RWPE2 (cell line): ENCODE measurements at regions not wholly inside any gene's neighbourhood (a gene's known extent, or its start where the extent isn't known, plus 50 kb on each side); places are given as distances from the start of the nearest gene placed in this dataset.

Source experiments
- ATAC-seq: fragments of 200-7000 bp; cut with Tn5 transposase; 3 replicates; pipeline ENCODE4 v1.9.1; 2021; ENCODE audit warnings: low read depth
- DNase-seq: peaks from one replicate; pipeline ENCODE4 v3.0.0-alpha.2; 2020; ENCODE audit warnings: low spot score
- H3K27ac ChIP-seq: fragments of 450-650 bp; 2 replicates; pipeline ENCODE4 v1.5.1; 2017; ENCODE audit warnings: mild to moderate bottlenecking; ENCODE audit not compliant: poor library complexity, severe bottlenecking
- H3K27me3 ChIP-seq: fragments of 250-450 bp; sonication (Bioruptor Pico); 2 replicates; pipeline ENCODE4 v1.5.1; 2021; ENCODE audit warnings: mild to moderate bottlenecking, moderate library complexity; ENCODE audit not compliant: insufficient read depth, poor library complexity, severe bottlenecking
- H3K36me3 ChIP-seq: fragments of 250-450 bp; sonication (Bioruptor Pico); 2 replicates; pipeline ENCODE4 v1.5.1; 2020; ENCODE audit warnings: low read depth, mild to moderate bottlenecking, moderate library complexity
- H3K4me1 ChIP-seq: fragments of 250-450 bp; sonication (Bioruptor Pico); 2 replicates; pipeline ENCODE4 v1.5.1; 2021; ENCODE audit warnings: mild to moderate bottlenecking, moderate library complexity; ENCODE audit not compliant: insufficient read depth, poor library complexity, severe bottlenecking
- H3K4me3 ChIP-seq: fragments of 250-450 bp; sonication (Bioruptor Pico); 2 replicates; pipeline ENCODE4 v1.5.1; 2021; ENCODE audit warnings: mild to moderate bottlenecking, moderate library complexity; ENCODE audit not compliant: severe bottlenecking
- H3K9me3 ChIP-seq: fragments of 250-450 bp; sonication (Bioruptor Pico); 2 replicates; pipeline ENCODE4 v1.5.1; 2021; ENCODE audit warnings: mild to moderate bottlenecking, moderate library complexity; ENCODE audit not compliant: severe bottlenecking
- TF ChIP-seq, protein P1 (sequence below): fragments of 450-650 bp; IDR thresholded peaks from one replicate; pipeline ENCODE4 v1.5.1; 2017; ENCODE audit warnings: mild to moderate bottlenecking, moderate library complexity; ENCODE audit not compliant: poor library complexity, severe bottlenecking

DNA sequence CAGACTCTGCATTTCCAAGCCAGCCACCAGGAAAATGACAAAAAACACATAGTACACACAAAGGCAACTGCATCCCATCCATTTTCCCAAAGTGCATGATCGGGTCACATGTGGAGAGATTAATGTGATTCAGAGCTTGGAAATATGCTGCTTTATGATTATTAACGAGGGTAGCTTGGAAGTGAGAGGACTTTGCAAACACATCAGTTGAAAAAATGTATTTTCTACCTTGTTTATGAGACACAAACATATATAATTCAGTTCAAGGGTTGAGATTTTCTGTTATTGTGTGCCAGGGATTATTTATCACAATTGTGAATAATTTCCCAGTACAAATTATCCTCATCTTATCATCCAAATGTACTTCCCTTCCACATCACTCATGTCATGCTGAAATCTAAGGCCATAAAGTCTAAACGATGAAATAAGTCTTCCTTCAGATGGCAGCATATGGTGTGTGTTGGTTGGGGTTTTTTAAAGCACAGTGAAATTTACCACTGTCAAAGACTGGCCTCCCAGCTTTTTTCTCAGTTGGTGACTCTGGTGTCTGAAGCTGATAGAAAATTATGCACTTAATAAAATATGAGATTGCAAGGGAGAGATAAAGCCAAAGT lies 104.7 kb upstream of the ADAMTS18 start:
- no peaks in the 10 kb centered on the region for H3K36me3 ChIP-seq
- ATAC-seq, result no peak
- TF ChIP-seq, protein P1, sequence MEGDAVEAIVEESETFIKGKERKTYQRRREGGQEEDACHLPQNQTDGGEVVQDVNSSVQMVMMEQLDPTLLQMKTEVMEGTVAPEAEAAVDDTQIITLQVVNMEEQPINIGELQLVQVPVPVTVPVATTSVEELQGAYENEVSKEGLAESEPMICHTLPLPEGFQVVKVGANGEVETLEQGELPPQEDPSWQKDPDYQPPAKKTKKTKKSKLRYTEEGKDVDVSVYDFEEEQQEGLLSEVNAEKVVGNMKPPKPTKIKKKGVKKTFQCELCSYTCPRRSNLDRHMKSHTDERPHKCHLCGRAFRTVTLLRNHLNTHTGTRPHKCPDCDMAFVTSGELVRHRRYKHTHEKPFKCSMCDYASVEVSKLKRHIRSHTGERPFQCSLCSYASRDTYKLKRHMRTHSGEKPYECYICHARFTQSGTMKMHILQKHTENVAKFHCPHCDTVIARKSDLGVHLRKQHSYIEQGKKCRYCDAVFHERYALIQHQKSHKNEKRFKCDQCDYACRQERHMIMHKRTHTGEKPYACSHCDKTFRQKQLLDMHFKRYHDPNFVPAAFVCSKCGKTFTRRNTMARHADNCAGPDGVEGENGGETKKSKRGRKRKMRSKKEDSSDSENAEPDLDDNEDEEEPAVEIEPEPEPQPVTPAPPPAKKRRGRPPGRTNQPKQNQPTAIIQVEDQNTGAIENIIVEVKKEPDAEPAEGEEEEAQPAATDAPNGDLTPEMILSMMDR, result no peak

DNA sequence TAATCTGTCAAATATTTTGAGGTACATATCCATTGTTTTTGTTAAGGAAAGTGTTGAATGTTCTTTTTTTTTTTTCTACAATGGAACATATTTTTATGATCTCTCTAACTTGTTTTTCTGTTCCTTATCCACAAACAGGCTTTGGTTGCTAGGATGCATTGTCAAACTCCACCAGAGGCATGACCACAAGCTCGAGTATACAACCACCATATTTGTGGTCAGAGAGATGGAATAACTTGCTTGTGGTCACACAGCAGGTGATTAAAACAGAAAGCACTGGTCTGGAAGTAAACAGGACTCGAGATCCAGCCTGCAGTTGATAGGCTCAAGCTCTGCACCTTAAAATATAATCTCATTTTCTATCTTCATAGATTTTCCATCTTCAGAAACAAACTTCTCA lies 105.8 kb upstream of the ADAMTS18 start:
- no peak for ATAC-seq

More for the DNA sequence above, 104.7 kb upstream of the ADAMTS18 start:
- Histone ChIP-seq H3K27ac (no peak overlapping the region), H3K4me3 (no peak overlapping the region), H3K4me1 (no peaks in the 10 kb centered on the region), H3K27me3 (peaks cover 5% of the 10 kb centered on the region), H3K9me3 (no peaks in the 10 kb centered on the region)
- DNase-seq, result no peak

DNA sequence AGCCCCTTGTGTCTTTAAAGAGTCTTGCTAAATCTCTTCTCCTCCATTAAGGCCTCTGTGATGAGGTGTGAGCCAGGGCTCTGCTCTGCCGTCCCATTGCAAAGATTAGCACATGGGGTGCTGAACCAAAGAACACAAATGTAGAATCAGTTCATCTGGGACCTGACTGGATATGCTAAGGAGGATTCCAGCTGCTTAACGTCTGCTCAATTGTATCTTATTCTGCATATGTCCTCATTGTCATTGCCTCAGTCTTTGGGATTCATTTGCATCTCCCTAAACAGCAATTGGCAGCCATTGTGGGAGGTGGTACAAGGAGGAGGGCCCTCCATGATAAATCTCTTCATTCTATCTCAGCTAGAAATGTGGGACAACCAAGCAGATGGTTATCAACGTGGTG lies 106.3 kb upstream of the ADAMTS18 start:
- H3K27ac ChIP-seq, result no peak overlapping the region
- TF ChIP-seq, protein P1, result no peak
- no peaks in the 10 kb centered on the region for H3K36me3 ChIP-seq
- H3K27me3 ChIP-seq, result peaks cover 9% of the 10 kb centered on the region
- H3K4me1 ChIP-seq, result no peaks in the 10 kb centered on the region
- no peak for ATAC-seq
- H3K9me3 ChIP-seq, result no peaks in the 10 kb centered on the region
- no peak for DNase-seq
- H3K4me3 ChIP-seq, result no peak overlapping the region

More for the DNA sequence above, 105.8 kb upstream of the ADAMTS18 start:
- no peak overlapping the region for H3K27ac ChIP-seq
- H3K9me3 ChIP-seq, result no peaks in the 10 kb centered on the region
- peaks cover 9% of the 10 kb centered on the region for H3K27me3 ChIP-seq
- no peaks in the 10 kb centered on the region for H3K4me1 ChIP-seq
- DNase-seq, result no peak
- H3K36me3 ChIP-seq, result no peaks in the 10 kb centered on the region
- no peak overlapping the region for H3K4me3 ChIP-seq
- TF ChIP-seq, protein P1, result no peak

DNA sequence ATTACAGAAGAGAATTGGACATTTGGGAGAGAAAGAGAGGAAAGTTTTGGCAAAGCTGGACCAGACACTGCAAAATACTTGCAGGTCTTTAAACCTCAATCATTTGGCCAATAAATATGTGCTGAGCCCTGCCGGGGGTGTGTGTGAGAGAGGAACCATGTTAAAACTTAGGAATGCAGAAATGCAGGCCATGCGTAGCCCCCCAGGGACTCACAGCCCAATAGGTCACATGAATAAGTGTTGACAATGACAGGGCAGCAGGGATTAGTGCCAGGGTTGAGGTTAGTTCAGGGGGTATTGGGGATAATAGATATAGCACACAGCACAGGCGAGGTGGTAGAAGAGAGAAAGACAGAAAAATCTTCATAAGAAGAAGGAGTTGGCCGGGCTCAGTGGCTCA lies 113.3 kb upstream of the ADAMTS18 start:
- Histone ChIP-seq H3K27me3 (peaks cover 9% of the 10 kb centered on the region), H3K9me3 (no peaks in the 10 kb centered on the region), H3K27ac (no peak overlapping the region), H3K36me3 (no peaks in the 10 kb centered on the region), H3K4me1 (no peaks in the 10 kb centered on the region), H3K4me3 (no peak overlapping the region)
- no peak for DNase-seq
- no peak for ATAC-seq
- TF ChIP-seq, protein P1, result no peak

DNA sequence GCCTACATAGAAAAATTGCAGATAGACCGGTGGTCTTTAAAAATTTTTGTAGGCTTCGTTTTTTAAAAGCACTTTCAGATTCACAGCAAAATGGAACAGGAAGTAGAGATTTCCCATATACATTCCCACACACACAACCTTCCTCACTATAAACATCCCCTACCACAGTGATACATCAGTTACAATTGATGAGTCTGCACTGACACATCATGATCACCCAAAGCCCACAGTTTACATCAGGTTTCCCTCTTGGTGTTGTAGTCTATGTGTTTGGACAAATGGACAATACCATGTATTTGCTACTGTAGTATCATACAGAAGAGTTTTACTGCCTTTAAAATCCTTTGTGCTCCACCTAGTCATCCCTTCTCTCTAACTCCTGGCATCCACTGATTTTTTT lies 113.9 kb upstream of the ADAMTS18 start:
- no peak for ATAC-seq
- Histone ChIP-seq H3K9me3 (no peaks in the 10 kb centered on the region), H3K4me3 (no peak overlapping the region), H3K27ac (no peak overlapping the region), H3K36me3 (no peaks in the 10 kb centered on the region), H3K27me3 (peaks cover 12% of the 10 kb centered on the region), H3K4me1 (no peaks in the 10 kb centered on the region)
- no peak for DNase-seq
- TF ChIP-seq, protein P1, result no peak
